ENCODE measurements at regions not wholly inside any gene's neighbourhood (a gene's known extent, or its start where the extent isn't known, plus 50 kb on each side); places are given as distances from the start of the nearest gene placed in this dataset.

- TF ChIP-seq POLR2A (IDR thresholded peaks at IDR 0.05) (no peak), CTCF (IDR thresholded peaks at IDR 0.05) (no peak)
These were observed 143.4 kb downstream of the DLEU7 start for GRCh38 chr13:50699874-50700663.
